RWPE2 (cell line): ENCODE measurements at regions not wholly inside any gene's neighbourhood (a gene's known extent, or its start where the extent isn't known, plus 50 kb on each side); places are given as distances from the start of the nearest gene placed in this dataset.

Source experiments
- ATAC-seq: fragments of 200-7000 bp; cut with Tn5 transposase; 3 replicates; pipeline ENCODE4 v1.9.1; 2021; ENCODE audit warnings: low read depth
- DNase-seq: peaks from one replicate; pipeline ENCODE4 v3.0.0-alpha.2; 2020; ENCODE audit warnings: low spot score
- H3K27ac ChIP-seq: fragments of 450-650 bp; 2 replicates; pipeline ENCODE4 v1.5.1; 2017; ENCODE audit warnings: mild to moderate bottlenecking; ENCODE audit not compliant: poor library complexity, severe bottlenecking
- H3K27me3 ChIP-seq: fragments of 250-450 bp; sonication (Bioruptor Pico); 2 replicates; pipeline ENCODE4 v1.5.1; 2021; ENCODE audit warnings: mild to moderate bottlenecking, moderate library complexity; ENCODE audit not compliant: insufficient read depth, poor library complexity, severe bottlenecking
- H3K36me3 ChIP-seq: fragments of 250-450 bp; sonication (Bioruptor Pico); 2 replicates; pipeline ENCODE4 v1.5.1; 2020; ENCODE audit warnings: low read depth, mild to moderate bottlenecking, moderate library complexity
- H3K4me1 ChIP-seq: fragments of 250-450 bp; sonication (Bioruptor Pico); 2 replicates; pipeline ENCODE4 v1.5.1; 2021; ENCODE audit warnings: mild to moderate bottlenecking, moderate library complexity; ENCODE audit not compliant: insufficient read depth, poor library complexity, severe bottlenecking
- H3K4me3 ChIP-seq: fragments of 250-450 bp; sonication (Bioruptor Pico); 2 replicates; pipeline ENCODE4 v1.5.1; 2021; ENCODE audit warnings: mild to moderate bottlenecking, moderate library complexity; ENCODE audit not compliant: severe bottlenecking
- H3K9me3 ChIP-seq: fragments of 250-450 bp; sonication (Bioruptor Pico); 2 replicates; pipeline ENCODE4 v1.5.1; 2021; ENCODE audit warnings: mild to moderate bottlenecking, moderate library complexity; ENCODE audit not compliant: severe bottlenecking
- TF ChIP-seq, protein P1 (sequence below): fragments of 450-650 bp; IDR thresholded peaks from one replicate; pipeline ENCODE4 v1.5.1; 2017; ENCODE audit warnings: mild to moderate bottlenecking, moderate library complexity; ENCODE audit not compliant: poor library complexity, severe bottlenecking

DNA sequence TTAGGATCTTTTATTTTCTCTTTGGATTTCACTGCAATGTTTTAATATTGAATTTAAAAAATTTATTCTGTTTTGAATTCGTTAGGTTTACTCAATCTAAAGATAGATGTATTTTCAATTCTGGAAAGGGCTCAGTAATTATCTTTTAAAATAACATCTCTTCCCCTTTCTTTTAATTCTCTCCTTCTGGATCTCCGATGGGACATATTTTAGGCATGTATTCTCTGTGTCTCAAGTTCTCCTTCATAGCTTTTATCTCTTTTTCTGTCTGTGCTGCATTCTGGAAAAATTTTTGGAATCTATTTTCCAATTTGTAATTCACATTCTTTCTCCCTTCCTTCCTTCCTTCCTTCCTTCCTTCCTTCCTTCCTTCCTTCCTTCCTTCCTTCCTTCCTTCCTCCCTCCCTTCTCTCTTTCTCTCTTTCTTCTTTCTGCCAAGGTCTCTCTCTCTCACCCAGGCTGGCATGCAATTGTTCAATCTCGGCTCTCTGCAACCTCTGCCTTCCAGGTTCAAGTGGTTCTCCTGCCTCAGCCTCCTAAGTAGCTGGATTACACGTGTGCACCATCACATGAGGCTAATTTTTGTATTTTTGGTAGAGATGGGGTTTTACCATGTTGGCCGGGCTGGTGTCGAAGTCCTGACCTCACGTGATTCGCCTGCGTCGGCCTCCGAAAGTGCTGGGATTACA, 98.5 kb upstream of the CTTNBP2 start:
- TF ChIP-seq, protein P1, sequence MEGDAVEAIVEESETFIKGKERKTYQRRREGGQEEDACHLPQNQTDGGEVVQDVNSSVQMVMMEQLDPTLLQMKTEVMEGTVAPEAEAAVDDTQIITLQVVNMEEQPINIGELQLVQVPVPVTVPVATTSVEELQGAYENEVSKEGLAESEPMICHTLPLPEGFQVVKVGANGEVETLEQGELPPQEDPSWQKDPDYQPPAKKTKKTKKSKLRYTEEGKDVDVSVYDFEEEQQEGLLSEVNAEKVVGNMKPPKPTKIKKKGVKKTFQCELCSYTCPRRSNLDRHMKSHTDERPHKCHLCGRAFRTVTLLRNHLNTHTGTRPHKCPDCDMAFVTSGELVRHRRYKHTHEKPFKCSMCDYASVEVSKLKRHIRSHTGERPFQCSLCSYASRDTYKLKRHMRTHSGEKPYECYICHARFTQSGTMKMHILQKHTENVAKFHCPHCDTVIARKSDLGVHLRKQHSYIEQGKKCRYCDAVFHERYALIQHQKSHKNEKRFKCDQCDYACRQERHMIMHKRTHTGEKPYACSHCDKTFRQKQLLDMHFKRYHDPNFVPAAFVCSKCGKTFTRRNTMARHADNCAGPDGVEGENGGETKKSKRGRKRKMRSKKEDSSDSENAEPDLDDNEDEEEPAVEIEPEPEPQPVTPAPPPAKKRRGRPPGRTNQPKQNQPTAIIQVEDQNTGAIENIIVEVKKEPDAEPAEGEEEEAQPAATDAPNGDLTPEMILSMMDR = no peak
- H3K27ac ChIP-seq = no peak overlapping the region
- no peaks in the 10 kb centered on the region for H3K9me3 ChIP-seq
- H3K4me3 ChIP-seq = no peak overlapping the region
- H3K4me1 ChIP-seq = no peaks in the 10 kb centered on the region
- DNase-seq (no peak), ATAC-seq (no peak)
- H3K36me3 ChIP-seq = no peaks in the 10 kb centered on the region
- H3K27me3 ChIP-seq = no peaks in the 10 kb centered on the region

DNA sequence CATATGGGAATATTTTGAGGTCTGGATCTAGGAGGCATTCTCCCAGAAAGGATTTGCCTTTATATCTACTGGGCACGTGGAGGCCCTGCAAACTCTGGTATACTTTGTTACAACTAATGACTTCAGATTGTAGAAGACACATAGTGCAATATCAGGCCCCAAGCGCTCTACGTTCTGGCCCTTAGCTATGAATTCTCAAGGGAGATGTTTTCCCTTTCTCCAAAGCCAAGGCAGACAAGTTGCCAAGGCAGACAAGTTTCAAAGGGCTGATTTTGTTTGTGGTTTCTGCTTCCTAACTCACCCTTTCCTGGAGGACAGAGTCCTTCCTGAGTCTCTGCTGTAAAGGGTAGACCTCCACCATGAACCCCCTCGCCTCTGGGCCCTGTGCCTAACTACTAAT, 99.4 kb upstream of the CTTNBP2 start:
- TF ChIP-seq, protein P1 = no peak
- no peak overlapping the region for H3K4me3 ChIP-seq
- ATAC-seq (no peak), DNase-seq (no peak)
- H3K36me3 ChIP-seq = no peaks in the 10 kb centered on the region
- H3K4me1 ChIP-seq = no peaks in the 10 kb centered on the region
- H3K9me3 ChIP-seq = no peaks in the 10 kb centered on the region
- H3K27me3 ChIP-seq = no peaks in the 10 kb centered on the region
- no peak overlapping the region for H3K27ac ChIP-seq

DNA sequence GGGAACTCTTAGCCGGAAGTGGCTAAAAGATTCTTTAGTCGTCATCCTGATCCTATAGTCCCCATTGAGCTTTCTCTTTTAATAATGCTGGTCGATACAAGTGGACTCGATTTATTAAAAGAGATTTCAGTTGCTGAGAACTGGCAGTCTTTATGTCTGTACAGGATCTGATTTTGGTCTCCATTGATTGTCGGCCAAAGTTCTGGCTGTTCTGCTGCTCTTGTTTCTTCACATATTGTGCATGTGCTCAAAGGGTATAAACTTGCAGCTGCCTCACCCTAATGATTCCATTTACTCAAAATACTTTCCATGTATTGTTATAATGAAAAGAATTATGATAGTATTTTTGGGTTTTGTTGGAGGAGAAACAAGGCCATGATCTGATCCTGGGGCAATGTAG, 100.7 kb upstream of the CTTNBP2 start:
- Histone ChIP-seq H3K36me3 (no peaks in the 10 kb centered on the region), H3K27me3 (no peaks in the 10 kb centered on the region), H3K4me3 (no peak overlapping the region), H3K9me3 (no peaks in the 10 kb centered on the region), H3K4me1 (no peaks in the 10 kb centered on the region), H3K27ac (no peak overlapping the region)
- no peak for DNase-seq
- ATAC-seq = no peak
- TF ChIP-seq, protein P1 = no peak

DNA sequence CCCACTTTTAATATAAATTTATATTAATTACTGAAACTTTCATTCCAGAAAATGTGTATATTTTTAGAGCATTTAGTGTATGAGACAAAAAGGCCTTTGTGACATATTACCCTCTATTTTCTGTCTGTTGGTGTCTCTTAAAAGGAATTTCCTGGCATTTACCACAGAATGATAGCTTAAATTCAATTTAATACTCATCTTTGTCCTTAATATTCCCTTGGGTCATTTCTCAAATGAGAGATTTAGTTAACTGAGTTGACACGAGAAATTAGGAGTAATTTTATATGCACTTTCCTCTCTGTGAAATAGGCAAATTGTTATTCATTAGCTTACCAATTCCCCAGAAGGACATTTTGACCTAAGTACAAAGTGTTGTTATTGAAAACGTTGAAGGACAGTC, 101.7 kb upstream of the CTTNBP2 start:
- H3K4me1 ChIP-seq = no peaks in the 10 kb centered on the region
- TF ChIP-seq, protein P1 = no peak
- H3K4me3 ChIP-seq = no peak overlapping the region
- no peak for DNase-seq
- H3K27ac ChIP-seq = no peak overlapping the region
- H3K9me3 ChIP-seq = no peaks in the 10 kb centered on the region
- no peak for ATAC-seq
- H3K27me3 ChIP-seq = no peaks in the 10 kb centered on the region
- no peaks in the 10 kb centered on the region for H3K36me3 ChIP-seq

DNA sequence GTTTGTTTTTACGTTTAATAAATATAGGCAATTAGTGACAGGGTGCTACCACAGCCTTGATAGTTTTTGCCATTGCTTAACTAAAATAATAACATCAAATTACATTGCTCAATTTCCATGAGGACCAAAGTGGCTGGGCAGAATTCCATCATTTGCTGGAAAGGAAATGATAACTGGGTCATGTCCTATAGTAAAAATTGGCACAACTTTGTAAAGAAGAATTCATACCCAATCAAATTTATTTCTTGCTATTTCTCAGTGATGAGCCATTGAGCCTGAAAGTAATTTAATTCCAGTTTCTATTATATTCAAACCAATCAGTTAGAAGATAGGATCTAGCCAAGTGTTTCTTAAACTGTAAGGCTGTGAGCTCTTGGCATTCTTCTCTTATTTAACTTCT, 102.2 kb upstream of the CTTNBP2 start:
- DNase-seq (no peak), ATAC-seq (no peak)
- TF ChIP-seq, protein P1 = no peak
- Histone ChIP-seq H3K27me3 (no peaks in the 10 kb centered on the region), H3K27ac (no peak overlapping the region), H3K4me1 (no peaks in the 10 kb centered on the region), H3K36me3 (no peaks in the 10 kb centered on the region), H3K9me3 (no peaks in the 10 kb centered on the region), H3K4me3 (no peak overlapping the region)
